Prostate gland (tissue), 2 donors: ENCODE measurements at regions not wholly inside any gene's neighbourhood (a gene's known extent, or its start where the extent isn't known, plus 50 kb on each side); places are given as distances from the start of the nearest gene placed in this dataset.

Experiments
- CTCF ChIP-seq, 4 experiments: fragments of 200-600 bp in 2 of 4; fragments of 450-650 bp in 2 of 4; sonication (generic) in 2 of 4; IDR thresholded peaks; 1 replicate in 3 of 4; 2 replicates in 1 of 4; pipeline ENCODE4 v1.5.1; 2016 to 2019; ENCODE audit warnings: antibody characterized with exemption in 4 of 4, mild to moderate bottlenecking in 2 of 4, moderate library complexity in 2 of 4
- POLR2A ChIP-seq: fragments of 450-650 bp; IDR thresholded peaks from one replicate; pipeline ENCODE4 v1.6.1; 2016; ENCODE audit warnings: antibody characterized with exemption, mild to moderate bottlenecking
- POLR2AphosphoS5 ChIP-seq: sonication (generic); formaldehyde crosslinking; IDR thresholded peaks from one replicate; pipeline ENCODE4 v1.6.1; 2017; ENCODE audit warnings: antibody characterized with exemption

DNA sequence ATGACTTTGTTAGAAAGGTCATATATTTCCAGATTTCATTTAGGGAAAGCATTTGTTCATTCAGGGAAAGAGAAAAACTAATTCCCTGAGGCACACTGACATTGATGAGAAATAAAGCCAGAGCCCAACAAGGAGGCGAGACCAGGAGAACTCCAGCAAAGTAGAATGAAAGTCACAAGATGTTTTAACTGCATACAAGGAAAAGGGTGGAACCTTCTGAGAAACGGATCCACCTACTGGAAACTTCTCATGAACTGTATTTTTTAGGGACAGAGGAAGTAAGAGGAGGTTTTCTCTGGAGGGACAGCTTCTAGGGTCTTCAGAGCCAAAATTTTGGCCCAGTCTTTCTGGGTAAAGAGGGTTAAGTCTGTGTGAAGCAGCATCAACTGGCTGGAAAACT lies 548.2 kb upstream of the PIK3C3 start:
- TF ChIP-seq CTCF (IDR thresholded peaks at IDR 0.05): no peak
- TF ChIP-seq POLR2A: no peak
- TF ChIP-seq POLR2AphosphoS5: no peak
